LHCN-M2 (cell line): ENCODE measurements at regions not wholly inside any gene's neighbourhood (a gene's known extent, or its start where the extent isn't known, plus 50 kb on each side); places are given as distances from the start of the nearest gene placed in this dataset.

ENCODE experiments used
- DNase-seq: peaks from one replicate; pipeline ENCODE4 v3.0.0-alpha.2; 2012; ENCODE audit warnings: low read depth

GRCh38 chr4:22115262-22115661 lies 166.7 kb upstream of the KCNIP4 start:
- no peak for DNase-seq

- DNase-seq, result no peak
These were observed 155.2 kb upstream of the KCNIP4 start for GRCh38 chr4:22103768-22104167.

DNA sequence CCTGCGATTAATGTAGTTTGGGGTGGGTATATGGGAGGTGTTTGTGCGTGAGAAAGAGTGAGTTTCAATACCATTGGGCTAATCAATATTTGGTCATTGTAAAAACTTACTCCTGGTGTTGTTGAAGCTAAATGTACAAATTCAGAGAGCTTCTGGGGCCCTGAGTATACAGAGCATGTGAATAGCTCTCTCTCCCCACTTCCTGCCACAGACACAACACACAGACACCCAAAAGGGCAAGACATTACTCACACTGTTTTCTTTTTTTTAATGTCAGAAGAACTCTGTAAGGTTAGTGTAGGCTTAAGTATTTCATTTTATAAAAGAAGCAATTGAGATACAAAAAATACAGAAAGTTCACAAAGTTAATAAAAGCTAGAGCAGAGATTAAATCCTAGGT lies 151.3 kb upstream of the KCNIP4 start:
- DNase-seq, result peak; percentile 70

DNA sequence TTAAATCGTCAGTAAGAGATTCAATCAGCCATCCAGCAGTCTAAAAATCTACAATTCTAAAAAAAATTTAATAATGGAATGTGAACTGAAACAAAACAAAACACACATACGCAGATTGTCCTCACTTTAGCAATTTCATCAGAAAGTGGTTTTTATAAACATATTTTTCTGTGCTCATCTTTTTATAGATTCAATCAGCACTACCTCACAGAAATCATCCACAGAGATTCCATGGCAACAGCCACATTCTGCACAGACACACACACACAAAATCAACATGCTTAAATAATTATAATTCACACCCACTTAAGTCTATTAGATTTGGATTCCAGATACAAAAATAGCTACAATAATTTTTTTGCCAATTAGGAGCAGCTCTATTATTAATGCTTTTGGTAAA lies 149.0 kb upstream of the KCNIP4 start:
- no peak for DNase-seq

DNA sequence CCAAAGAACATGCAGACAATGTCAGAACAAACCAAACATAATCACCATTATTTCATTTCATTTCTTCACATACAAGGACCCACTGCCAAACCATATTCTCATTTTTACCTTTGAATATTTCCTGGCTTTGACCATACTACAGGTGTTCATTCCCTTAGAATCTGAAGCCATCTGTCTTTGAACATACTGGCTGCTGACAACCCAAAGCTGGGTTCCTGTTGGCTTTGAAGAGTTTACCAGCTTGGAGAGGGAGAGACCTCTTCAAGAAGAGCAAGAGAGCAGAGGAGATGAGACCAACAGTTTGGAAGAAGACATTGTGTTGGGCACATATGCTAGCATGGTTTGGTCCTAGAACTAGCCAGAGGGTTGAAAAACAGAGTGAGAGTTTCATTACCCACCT lies 145.6 kb upstream of the KCNIP4 start:
- no peak for DNase-seq

- no peak for DNase-seq
These were observed 144.6 kb upstream of the KCNIP4 start for GRCh38 chr4:22093126-22093525.

DNA sequence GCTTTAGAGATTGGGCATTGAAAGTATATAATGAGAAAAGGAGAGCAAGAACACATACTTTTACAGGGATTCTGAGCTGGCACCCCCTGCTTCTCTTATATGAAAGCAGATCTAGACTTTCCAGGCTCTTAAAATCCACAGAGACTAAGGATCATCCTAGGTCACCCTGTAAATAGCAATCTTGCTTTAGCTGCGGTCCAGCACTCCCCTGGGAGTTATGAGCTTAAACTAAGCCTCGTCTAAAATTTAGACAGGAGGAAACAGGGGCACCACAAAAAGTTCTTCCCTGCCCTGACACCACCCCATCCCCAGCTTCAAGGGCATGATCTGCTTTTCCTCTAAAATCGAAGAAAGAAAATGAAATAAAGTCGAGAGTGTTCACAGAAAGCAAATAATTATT lies 143.3 kb upstream of the KCNIP4 start:
- peak; percentile 38 for DNase-seq

DNA sequence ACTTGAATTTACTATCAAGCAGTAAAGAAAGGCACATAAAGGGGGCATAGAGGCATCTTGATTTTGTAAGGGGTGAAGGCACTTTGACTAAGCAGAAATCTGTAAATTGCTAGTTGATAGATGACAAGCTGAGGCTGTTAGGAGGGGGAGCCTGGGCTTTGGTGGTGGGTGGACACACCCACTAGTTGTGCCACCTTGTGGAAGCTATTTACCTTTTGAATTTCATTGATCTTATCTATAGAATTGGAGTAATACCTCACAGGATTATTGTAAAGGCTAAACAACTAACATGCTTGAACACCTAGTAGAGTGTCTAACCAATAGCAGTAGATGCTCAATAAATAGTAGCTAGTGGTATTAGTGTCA lies 142.8 kb upstream of the KCNIP4 start:
- DNase-seq, result no peak

DNA sequence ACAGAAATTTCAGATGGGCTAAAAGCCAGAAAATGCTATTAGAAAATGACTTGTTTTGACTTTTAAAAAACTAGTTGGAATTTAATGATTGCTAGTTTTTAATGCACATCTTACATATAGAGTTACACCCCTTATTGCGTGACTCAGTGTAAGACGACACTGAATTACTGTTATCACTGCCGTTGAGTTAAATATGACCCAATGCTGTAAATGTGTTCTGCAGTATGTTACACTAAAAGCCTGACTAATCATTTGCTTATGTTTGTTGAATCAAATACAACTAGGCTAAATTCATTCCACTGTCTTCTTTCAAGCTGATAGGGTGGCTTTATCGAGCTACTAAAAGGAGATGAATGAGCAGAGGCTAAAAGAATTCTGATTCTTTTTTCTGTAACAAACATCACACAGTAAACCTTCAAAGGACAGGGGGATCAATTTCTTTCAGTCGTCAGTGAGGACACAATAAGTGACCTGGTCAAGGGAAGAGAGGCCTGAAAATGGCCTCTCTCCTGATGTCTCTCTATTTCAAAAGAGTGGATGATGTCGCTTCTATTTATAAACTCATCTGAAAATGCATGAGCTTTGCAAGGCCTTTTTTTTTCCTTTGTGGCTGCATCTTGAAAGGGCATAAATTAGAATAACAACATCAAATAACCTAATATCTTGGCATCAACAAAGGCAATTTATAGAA lies 142.2 kb upstream of the KCNIP4 start:
- peak; percentile 38 for DNase-seq

- no peak for DNase-seq
These were observed 129.0 kb upstream of the KCNIP4 start for GRCh38 chr4:22077571-22077970.

GRCh38 chr4:22072726-22073125 lies 124.2 kb upstream of the KCNIP4 start:
- no peak for DNase-seq

DNA sequence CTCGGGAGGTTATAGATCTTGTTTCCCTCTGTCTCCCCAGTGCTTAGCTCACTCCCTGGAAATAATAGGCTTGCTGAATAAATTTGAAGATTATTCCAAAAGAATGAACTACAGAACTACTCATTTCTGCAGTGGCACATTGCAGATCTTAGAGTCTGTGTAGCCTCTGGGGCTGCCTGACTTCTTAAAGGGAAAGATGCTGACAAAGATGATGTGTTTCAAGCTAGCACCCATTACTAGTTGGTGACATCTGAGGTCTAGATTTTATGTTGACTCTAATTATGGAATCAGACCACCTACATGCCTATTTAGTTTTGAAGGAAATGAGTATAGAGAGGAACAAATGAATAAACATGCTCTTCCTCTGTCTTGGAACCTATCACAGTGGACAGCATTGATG lies 123.7 kb upstream of the KCNIP4 start:
- DNase-seq, result no peak

DNA sequence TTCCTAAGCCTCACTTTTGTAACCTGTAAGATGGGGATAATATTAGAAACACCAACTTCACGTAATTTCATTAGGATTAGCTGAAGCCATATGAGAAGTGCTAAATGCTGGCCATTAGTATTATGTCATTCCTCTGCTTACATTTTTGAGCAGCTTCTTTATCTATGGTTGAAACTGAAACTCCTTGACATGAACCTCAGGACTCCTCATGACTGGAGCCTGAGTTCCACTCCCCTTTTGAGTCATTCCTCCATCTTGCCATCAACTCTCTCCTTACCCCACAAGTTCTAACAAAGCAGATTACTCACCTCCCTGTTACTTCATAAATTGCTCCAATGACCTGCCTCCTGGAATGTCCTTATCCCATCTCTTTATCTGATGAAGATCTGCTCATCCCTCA lies 123.2 kb upstream of the KCNIP4 start:
- peak; percentile 17 for DNase-seq

DNA sequence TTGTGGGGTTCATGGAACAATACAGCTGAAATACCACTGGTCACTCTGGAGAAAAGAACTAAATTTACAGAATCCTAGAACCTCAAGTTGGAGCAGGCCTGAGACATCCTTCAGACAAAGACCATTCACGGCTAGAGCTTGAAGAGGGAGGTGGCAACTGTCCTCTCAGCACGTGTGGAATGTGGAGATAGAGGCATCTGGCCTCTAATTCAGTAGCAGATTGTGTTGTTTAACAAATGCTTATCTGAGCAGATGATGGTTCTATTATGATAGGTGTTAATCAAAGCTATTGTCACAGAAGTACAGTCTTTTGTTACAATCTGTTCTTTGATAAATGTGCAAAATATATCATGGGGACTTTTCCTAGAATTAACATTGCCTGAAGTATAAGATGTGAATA lies 121.7 kb upstream of the KCNIP4 start:
- DNase-seq, result no peak

GRCh38 chr4:22063613-22064012 lies 115.0 kb upstream of the KCNIP4 start:
- DNase-seq, result no peak

GRCh38 chr4:22062676-22063075 lies 114.1 kb upstream of the KCNIP4 start:
- DNase-seq, result no peak

DNA sequence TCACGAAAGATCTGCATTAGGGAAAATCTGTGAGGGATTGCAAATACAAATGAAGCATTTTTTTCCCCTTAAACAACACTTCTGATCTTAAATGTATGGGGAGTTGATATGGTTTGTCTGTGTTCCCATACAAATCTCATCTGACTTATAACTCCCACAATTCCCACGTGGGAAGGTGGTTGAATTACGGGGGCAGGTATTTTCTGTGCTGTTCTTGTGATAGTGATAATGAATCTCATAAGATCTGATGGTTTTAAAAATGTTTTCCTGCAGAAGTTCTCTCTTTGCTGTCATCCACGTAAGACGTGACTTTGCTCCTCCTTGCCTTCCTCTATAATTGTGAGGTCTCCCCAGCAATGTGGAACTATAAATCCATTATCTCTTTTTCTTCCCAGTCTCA lies 107.4 kb upstream of the KCNIP4 start:
- DNase-seq, result no peak

- DNase-seq, result no peak
These were observed 103.5 kb upstream of the KCNIP4 start for GRCh38 chr4:22052076-22052475.

GRCh38 chr4:22048323-22048722 lies 99.8 kb upstream of the KCNIP4 start:
- no peak for DNase-seq

DNA sequence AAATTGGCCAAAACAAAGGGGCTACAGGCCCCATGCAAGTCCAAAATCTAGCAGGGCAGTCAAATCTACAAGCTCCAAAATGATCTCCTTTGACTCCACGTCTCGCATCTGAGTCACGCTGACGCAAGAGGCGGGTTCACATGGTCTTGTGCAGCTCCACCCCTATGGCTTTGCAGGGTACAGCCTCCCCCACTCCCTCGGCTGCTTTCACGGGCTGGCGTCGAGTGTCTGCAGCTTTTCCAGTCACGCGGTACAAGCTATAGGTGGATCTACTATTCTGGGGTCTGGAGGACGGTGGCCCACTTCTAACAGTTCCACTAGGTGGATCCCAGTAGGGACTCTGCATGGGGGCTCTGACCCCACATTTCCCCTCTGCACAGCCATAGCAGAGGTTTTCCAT lies 99.2 kb upstream of the KCNIP4 start:
- no peak for DNase-seq

DNA sequence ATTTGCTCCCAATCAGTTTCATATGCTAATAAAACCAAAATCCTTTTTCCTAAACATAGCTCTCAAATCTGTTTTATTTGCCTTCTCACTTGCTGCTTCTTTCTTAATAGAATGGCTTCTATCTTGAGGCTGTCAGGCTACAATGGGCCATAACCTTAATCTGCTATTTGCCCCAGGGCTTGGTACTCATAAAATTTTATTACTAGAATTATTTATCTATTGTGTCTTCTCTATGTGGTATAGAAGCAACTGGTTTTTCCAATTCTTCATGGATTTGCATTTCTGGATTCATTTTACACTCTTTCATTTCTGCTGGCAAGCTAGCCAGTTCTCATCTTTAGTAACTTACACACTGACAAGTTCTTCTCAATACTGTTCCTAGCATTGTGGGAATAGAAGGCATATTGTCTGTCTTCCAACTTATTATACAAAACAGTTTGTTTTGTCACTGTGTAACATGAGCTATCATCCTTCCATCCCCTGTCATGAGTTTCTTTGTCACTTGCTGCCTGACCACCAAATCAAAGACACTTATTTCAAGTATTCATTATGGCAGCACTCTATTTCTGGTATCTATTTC lies 96.6 kb upstream of the KCNIP4 start:
- DNase-seq, result no peak

GRCh38 chr4:22031423-22031822 lies 82.9 kb upstream of the KCNIP4 start:
- no peak for DNase-seq

DNA sequence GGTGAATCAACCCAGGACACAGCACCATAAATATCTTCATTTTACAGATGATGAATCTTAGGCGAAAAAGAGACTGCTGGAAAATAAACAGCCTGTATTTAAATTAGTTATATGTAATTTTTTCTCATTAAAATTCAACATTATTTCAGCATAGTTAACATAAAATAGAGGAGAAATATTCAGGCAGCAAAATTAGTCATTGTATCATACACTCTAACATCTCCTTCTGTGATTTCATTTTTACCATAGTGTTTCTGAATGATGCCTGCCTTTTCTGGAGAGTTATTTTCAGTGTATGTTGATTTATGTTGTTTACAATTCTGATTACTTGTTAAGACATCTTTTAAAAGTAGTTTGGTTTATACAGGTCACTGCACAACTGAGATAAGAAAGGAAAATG lies 82.3 kb upstream of the KCNIP4 start:
- no peak for DNase-seq

DNA sequence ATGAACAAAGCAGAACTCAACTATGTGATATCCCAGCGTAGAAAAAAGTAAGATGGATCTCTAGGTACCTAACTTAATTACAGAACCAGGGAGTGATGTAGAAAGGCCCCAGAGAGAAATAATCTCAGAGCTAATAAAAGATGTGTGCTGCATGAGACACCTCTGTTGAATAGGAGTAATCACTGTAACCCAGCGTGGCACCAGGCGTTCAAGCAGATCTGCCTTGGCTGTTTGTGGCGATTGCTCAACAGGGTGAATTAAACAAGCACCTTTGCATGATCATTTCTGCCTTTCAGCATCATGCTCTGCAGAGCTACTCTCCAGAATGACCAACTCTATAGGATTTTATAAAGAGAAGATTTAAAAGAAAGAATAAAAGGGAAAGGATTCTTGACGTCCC lies 81.7 kb upstream of the KCNIP4 start:
- DNase-seq, result no peak
